HG03439 (cell line): ENCODE measurements at regions not wholly inside any gene's neighbourhood (a gene's known extent, or its start where the extent isn't known, plus 50 kb on each side); places are given as distances from the start of the nearest gene placed in this dataset.

Experiments used
- ATAC-seq: cut with Tn5 transposase; IDR thresholded peaks from one replicate; pipeline ENCODE4 v1.9.1; 2021; ENCODE audit warnings: mild to moderate bottlenecking, moderate library complexity; ENCODE audit not compliant: unreplicated experiment

DNA sequence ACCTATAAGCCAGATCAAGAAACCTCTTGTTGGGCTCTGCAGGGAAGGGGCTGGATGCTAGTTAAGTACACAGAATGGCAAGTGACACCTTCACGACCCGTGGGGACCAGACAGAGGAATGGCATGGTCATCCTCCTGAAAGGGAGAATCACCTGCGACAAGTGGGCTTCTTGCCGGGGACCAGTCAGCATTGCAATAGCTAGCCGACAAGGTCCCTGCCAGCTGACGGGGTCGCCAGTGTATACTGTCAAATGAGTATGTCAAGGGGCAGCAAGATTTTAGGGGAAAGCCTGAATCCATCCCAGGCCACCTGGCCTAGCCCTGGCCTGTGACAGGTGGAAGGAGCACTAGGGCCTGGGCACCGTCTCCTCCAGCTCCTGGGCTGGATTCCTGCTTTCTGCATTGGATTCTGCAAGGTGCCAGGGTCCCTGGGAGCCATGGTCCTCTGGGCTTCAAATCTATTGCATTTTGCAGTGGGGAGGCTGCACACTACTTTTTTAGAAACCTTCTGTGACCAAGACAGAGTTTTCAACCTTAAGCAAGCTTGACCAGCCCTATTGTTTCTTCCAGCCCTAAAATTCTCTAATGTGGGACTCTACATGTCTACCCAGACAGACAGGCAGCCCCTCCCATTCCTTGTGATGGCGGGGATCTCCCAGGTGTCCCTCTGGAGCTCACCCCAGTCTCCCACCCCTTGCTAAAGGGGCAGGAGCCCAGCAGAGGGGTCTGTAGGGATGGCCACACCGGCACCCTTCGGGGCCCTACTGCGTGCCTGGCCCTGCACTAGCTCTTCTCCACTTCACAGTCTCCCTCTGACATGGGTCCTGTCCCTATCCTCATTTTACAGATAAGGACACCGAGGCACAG, 178.5 kb downstream of the GLI2 start:
- no peak for ATAC-seq

DNA sequence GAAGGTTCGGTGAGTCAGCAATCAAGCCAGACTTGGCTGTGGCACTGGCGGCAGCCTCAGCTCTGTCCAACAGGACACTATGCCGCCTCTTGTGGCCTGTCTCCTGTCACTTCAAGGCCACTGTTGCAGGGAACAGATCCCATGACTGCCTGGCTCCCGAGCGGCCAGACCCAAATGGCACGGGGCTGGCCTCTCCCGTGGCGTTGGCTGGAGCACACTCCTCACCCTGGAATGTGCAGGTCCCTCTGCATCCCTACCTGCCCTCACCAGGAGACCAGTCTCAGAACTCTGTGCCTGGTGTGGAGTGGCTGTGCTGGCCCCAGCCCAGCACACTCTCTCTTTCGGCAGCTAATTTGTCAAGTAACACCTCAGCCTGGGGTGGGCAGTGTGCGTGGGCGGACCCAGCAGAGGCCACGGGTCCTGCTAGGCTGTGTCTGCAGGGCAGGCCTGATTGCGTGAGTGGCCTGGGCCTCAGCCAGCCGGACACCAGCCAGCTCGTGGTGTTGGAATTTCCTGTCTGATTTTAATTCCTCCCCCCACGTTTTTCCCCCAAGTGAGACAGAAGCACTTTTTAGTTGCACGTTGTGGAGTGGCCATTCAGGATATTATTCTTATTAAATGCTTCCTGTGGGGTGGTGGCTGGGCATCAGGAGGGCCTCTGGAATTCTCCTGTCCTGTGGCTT, 179.3 kb downstream of the GLI2 start:
- ATAC-seq, result no peak

DNA sequence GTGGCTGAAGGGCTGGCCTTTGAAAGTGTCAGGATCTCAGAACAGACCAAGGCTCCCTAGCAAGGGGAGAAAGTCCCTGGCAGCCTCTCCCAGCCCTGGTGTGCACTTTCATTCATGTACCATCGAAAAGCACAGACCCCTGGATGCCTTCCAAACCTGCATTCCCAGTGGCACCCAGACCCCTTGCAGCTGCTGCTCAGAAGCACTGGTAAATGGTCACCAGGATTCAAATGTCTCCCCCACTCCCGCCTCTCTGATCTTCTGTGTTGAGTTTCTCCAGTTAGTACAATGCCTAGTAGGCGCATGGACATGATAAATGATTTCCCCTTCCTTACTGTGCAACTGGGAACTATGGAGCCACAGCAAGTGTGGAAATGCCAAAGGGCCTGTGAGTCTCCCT, 180.0 kb downstream of the GLI2 start:
- no peak for ATAC-seq

DNA sequence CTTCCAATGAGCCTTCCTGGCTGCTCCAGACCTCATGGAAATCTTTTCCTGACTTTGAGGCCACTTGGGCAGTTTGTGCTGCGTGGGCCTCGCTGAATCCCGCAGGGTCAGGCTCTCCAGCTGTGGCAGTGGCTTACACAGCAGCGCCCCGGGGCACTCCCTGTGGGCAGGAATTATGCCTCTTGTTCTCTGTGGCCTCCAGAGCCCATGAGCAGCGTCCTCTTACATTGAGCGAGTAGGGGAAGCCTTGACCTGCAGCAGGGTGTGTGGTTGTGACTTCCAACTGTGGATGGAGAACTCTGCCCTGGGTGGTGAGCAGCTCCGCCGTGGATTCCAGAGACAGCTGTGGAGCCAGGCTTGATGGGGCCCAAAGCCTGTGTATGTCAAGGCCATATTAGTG, 180.8 kb downstream of the GLI2 start:
- ATAC-seq, result no peak

DNA sequence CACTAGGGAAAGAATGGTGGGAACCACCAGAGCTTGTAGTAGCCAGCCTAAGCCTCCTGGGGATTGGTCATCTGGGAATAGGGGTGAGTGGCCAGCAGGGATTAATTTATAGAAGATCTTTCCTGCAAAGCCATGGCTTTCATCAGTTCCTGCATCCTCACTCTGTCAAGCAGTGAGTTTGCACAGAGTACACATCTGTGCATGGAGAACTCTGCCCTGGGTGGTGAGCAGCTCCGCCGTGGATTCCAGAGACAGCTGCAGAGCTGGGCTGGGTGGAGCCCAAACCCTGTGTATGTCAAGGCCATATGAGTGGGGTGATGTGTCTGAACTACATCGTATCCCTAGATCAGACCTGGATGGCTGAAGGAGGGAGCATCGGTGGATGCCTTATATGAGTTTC, 182.2 kb downstream of the GLI2 start:
- no peak for ATAC-seq

DNA sequence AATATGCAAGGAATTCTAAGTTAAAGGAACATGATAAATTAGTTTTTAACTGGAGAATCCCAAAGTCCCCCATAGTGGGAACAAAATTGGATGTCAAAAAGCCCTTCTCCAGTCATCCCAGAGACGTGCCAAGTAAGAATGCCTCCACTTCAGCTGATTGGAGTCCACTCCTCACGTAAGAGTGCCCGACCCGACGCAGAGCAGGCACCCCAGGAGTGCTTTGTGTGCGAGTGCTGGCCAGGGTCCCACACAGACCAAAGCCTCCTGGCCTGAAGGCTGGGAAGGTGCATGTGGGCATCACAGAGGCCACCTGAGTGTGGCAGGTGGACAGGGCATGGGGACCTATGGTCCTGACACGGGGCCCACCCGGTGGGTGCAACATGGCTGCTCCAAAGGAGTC, 183.5 kb downstream of the GLI2 start:
- ATAC-seq, result no peak

DNA sequence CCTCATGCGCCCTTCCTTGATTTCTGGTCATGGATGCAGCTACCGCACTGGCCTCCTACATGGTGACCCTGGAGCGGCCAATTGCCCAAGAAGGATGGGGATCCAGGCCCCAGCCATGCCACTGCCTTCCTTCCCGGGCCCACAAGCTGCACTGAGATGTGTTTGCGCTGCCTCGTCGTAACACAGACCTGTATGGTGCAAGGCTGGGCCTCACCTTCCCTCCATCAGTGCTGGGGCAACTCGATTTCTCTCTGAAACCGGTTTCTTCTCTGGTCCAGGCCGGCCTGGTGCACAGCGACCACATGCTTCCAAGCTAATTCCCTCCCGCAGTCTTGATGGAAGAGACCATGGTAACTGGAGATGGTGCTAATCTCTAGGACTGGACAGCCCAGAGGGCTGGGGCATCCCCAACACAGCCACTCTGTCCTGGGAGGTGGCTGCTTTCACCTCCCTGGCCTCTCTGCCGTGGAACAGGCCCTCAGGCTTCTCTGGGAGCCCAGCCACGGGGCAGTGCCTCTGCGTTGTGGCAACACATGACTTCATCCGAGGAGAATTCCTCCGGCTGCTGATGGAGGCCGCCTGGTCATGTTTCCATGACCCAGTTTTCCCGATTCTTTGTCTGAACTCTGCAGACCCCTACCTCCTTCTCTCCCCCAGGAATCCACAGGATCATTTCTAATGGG, 184.2 kb downstream of the GLI2 start:
- ATAC-seq, result no peak

DNA sequence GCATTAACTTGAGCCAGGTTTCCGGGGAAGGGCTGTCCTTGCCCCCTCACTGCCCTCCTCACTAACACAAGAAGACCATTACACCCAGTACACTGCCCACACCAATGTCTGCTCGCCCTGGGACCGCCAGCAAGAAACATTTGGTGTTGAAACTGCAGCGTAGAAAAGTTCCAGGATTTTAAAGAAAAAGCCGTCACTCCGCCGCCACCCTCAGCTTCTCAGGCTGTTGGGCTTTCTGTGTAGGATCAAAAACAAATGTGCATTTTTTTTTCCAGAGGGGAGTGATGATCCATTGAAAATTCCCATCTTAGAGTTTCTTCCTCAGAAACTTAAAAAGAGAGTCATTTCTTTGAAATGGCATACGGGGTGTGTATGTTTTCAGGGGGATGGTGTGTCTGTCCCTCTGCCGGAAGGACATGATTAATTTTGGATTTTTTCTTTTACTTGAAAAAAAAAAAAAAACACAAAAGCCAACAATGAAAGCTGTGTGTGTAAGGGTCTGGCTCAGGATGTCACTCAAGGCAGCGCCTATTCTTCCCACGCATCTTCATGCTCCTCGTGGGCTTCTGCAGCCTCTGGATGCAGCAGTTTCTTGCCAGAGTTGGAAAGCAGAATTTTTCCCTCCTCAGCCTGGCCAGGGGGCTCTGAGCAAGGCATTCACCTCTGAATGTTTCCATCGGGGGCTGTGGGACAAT, 184.9 kb downstream of the GLI2 start:
- no peak for ATAC-seq

DNA sequence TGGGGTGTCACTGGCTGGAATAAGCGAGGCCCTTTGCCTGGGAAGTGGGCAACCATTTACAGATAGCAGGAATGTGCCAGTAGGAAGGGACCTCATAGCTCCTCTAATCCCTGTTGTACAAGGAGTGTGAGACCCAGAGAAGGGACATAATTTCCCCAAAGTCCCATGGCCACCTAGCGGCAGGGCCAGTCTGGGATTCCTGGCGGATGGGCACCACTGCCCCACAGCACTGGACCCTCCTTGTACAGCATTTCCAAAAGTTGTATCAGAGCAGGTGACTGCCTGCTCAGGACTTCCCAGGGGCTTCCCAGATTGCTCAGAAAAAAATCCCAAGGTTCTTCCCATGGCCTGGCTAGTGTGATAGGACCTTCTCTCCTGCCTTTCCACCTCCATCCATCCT, 185.8 kb downstream of the GLI2 start:
- no peak for ATAC-seq

DNA sequence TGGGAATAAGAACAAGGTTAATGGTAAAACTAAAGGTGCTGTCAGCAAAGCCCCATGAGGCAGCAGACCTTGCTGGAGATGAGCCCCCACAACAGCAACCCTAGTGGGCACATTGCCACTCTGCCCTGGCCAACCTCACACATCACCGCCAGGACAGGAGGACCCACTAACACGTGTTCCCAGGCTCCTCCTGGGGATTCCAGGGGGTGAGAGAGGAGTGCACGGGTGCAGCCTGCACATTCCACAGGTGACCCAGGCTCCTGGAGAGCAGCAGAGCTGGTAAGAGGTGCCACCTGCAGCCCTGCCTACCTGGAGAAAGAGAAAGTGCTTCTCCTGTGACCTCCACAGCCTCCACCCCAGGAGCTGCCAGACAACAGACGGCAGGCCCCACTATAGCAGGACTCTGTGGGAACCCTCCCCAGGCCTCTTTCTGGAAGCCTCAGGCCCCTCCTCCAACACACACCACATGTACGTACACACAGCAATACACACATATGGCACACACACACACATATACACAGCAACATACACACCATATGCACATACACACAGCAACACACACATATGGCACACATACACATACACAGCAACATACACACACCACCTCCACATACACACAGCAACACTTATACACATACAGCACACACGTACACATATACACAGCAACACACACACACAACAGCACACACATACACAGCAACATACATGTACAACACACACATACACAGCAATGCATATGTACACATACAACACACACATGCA, 187.1 kb downstream of the GLI2 start:
- no peak for ATAC-seq

DNA sequence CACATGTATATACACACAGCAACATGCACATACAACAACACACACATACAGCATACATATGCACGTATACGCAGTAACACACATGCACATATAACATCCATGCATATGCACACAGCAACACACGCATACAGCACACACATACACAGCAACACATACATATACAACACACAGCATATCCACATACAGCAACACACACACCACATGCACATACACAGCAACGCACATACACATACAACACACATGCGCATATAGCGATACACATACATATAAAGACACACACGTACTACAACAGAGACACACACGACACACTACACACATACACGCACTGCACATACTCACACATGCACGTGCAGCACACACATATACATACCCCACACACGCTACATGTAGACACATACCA, 187.8 kb downstream of the GLI2 start:
- ATAC-seq, result no peak

DNA sequence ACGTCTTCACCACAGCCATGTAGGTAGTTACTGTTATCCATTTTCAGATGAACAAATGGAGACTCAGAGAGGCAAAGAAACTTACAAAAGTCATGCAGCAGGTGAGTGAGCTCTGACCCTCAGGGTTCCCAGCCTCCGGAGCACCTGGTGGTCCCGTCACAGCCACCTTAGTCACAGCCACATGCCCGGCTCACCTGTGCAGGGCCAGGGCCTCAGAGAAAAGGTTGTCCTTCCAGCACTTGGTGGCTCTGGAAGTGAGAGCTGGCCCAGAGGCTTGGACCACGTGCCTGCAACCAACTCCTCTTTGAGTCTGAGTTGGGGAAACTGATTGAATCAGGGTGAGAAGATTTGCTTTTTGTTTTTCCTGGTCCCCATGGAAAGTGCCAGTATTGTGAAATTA, 189.3 kb downstream of the GLI2 start:
- no peak for ATAC-seq

DNA sequence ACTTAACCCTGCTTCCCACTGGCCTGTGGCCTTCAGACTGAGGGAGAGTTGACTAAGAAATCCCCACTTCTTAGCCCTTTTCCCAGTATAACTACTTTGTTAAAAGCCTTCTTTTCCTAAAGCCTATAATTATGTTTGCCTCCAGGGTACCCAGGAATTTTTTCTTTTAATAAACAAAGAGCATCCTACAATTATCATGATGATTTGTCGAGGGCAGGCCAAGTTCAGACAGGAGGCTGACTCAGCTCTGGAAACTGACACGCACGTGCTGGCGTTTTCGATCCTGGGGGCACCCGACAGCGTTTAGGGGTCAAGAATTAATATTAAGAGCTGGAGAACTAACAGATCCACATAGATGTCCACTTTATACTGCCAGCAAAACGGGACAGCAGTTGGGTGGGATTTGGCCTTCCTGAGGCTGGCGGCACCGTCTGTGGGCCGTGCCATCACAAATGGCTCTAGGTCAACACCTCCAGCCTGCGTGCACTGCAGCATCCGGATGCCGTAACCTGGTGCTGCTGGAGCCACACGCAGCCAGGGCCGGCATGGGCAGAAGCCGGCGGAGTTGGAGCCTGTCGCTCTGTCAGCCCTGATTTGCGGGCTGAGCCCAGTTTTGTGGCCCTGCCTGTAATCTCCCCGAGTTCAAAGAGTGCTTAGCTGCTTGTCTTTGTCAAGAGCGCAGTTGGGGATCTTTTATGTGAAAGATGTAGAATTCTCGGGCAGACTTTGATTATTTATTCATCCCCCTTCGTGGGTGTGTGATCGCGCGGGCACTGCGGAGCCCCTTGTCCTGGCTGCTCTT, 191.0 kb downstream of the GLI2 start:
- ATAC-seq, result no peak

DNA sequence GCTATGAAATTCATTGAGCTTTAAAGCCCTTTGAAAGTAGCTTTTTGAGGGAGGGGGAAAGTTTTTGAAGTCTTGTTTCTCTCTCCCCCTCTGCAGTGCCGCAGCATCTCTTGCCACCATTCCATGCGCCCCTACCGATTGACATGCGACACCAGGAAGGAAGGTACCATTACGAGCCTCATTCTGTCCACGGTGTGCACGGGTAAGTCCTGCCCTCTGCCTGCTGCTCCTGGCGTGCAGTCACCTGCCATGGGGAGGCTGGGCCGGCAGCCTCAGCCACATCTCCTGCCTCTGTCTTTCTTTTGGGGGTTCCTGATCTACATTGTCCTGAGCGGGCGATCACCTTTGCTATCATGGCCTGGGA, 191.6 kb downstream of the GLI2 start:
- ATAC-seq, result no peak

DNA sequence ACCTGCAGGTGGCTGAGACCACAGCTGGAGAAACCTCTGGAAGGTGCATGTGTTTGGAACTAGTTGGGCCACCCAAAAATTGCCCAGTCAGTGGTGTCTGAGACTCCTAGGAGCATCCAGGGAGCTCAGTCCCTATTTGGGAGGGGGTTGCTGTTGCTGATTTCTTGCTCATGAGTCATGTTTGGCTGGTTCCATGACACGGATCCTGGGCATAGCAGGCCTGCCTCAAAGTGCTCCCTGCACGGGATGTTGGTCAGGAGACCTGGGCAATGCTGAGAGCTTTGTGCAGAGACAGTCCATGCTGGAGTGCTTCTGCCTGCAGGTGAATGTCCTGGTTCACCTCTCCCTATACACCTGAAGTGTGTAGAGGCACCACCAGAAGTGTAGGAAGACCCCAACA, 194.2 kb downstream of the GLI2 start:
- ATAC-seq, result no peak

DNA sequence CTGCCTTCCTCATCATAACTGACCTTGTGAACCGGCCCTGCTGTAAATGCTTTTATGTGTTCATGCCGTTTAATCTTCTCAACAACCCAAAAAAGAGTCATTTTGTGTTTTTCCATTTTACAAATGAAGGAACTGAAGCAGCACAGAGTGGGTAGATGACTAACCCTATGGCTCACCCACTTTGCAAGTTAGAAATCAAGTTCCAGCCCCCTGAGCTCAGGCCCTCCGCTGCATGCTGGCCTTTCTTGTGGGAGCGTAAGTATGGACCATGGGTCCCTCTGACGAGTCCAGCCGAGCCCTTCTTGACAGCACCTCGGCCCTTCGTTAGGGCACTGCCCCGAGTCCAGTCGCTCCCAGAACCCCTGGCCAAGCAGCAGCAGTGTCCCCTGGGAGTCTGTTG, 194.6 kb downstream of the GLI2 start:
- no peak for ATAC-seq

DNA sequence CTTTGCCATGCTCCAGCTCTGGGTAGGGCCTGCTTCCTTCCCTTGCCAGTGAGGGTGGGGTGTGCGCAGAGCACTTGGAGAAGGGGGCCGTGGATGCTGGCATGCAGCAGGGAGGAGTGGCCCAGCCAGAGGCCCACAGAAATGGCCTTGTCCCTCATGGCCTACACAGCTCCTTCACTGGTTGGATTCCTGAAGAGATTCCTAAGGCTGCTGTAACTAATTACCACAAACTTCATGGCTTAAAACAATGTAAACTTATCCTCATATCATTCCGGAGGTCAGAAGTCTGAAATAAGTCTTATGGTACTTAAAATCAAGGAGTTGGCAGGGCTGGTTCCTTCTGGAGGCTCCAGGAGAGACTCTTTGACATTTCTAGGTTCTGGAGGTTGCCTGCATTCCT, 195.2 kb downstream of the GLI2 start:
- ATAC-seq, result no peak

DNA sequence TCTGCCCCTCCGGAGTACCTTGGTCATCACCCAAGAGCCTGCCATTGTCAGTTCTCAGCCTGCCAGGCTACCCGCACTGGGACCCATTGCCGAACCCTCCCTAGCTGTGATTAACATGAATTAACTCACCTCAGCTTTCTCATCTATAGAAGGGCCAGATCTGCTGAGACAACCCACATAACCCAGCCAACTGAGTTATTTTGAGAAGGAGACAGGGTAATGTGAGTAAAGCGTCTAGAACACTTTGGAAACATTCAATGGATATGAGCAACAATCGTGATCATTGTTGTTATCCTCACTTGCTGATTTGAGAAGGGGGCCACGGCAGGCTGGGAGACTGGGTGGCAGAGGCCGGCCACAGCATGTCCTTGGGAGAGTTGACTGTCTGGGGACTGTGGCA, 196.8 kb downstream of the GLI2 start:
- no peak for ATAC-seq

DNA sequence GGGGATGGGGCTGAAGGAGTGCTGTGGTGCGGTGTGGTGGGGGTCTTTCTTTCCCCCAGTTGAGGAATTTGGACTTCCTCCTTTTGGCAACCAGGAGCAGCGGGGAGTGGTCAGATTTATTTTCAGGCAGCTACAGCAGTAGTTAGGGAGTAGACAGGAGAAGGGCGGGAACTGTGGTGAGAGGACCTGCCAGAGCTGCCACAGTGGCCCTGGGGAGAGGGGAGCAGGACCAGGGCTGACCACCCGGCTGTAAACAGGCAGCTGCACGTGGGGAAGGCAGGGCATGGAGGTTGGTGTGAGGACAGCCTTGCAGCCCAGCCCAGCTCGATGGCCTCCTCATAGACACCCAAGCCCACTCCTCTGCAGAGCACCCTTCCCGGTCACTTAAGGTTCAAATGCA, 197.2 kb downstream of the GLI2 start:
- no peak for ATAC-seq
